ENCODE measurements at regions not wholly inside any gene's neighbourhood (a gene's known extent, or its start where the extent isn't known, plus 50 kb on each side); places are given as distances from the start of the nearest gene placed in this dataset.
"Not testable (repeated sequence)": the region's sequence is repeated elsewhere in the genome, so short reads cannot be mapped to it uniquely, and the experiment has no call there.

DNA sequence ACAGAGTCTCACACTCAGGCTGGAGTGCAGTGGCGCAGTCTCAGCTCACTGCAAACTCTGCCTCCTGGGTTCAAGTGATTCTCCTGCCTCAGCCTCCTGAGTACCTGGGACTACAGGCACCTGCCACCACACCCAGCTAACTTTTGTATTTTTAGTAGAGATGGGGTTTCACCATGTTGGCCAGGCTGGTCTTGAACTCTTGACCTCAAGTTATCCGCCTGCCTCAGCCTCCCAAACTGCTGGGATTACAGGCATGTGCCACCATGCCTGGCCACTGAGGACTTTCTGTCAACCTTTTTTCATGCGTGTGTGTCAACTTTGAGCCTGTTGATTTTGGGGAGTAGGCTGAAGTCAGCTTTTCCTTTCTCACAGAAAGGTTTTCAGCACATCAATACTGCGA is 75.5 kb downstream of the ACKR3 start:
- TF ChIP-seq, protein P1, sequence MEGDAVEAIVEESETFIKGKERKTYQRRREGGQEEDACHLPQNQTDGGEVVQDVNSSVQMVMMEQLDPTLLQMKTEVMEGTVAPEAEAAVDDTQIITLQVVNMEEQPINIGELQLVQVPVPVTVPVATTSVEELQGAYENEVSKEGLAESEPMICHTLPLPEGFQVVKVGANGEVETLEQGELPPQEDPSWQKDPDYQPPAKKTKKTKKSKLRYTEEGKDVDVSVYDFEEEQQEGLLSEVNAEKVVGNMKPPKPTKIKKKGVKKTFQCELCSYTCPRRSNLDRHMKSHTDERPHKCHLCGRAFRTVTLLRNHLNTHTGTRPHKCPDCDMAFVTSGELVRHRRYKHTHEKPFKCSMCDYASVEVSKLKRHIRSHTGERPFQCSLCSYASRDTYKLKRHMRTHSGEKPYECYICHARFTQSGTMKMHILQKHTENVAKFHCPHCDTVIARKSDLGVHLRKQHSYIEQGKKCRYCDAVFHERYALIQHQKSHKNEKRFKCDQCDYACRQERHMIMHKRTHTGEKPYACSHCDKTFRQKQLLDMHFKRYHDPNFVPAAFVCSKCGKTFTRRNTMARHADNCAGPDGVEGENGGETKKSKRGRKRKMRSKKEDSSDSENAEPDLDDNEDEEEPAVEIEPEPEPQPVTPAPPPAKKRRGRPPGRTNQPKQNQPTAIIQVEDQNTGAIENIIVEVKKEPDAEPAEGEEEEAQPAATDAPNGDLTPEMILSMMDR (IDR thresholded peaks at IDR 0.05), result not testable (repeated sequence)
- TF ChIP-seq POLR2AphosphoS5 (IDR thresholded peaks at IDR 0.05; ENCODE audit: low read depth, low read length); YY1 (IDR thresholded peaks at IDR 0.05; ENCODE audit: low read depth); ZBTB33 (IDR thresholded peaks at IDR 0.05; ENCODE audit: borderline replicate concordance, low read depth): not testable (repeated sequence)
